PFSK-1 (cell line): ENCODE measurements at regions not wholly inside any gene's neighbourhood (a gene's known extent, or its start where the extent isn't known, plus 50 kb on each side); places are given as distances from the start of the nearest gene placed in this dataset.

Experiments used
- FOXP2 ChIP-seq: optimal IDR thresholded peaks from 2 replicates; pipeline ENCODE3; 2011; ENCODE audit warnings: borderline replicate concordance, control low read depth, inconsistent platforms; ENCODE audit not compliant: insufficient read depth; ENCODE audit errors: extremely low read length, extremely low read depth
- POLR2AphosphoS5 ChIP-seq: IDR thresholded peaks from 2 replicates; pipeline ENCODE4 v1.6.1; 2012; ENCODE audit warnings: low read depth, mild to moderate bottlenecking, control low read depth, low read length, moderate library complexity
- REST ChIP-seq, 2 experiments: IDR thresholded peaks; 2 replicates each; pipeline versions ENCODE4 v1.6.1 to v1.8.0; 2011 to 2012; ENCODE audit warnings: low read depth in 2 of 2, low read length in 2 of 2, control low read depth in 1 of 2, inconsistent platforms in 1 of 2, mild to moderate bottlenecking in 1 of 2, moderate library complexity in 1 of 2; ENCODE audit not compliant: insufficient read depth in 1 of 2
- SIN3A ChIP-seq: IDR thresholded peaks from 2 replicates; pipeline ENCODE4 v1.6.1; 2012; ENCODE audit warnings: mild to moderate bottlenecking, low read length, moderate library complexity, borderline replicate concordance; ENCODE audit not compliant: insufficient read depth
- TAF1 ChIP-seq: IDR thresholded peaks from 2 replicates; pipeline ENCODE4 v1.6.1; 2012; ENCODE audit warnings: low read length, control low read depth, borderline replicate concordance; ENCODE audit not compliant: insufficient read depth

GRCh38 chr11:120061036-120061760, 76.7 kb downstream of the TRIM29 start:
- TF ChIP-seq TAF1 (no peak), REST (IDR thresholded peaks at IDR 0.05; ENCODE audit: insufficient read depth in 1 of 2, low read depth in 2 of 2, low read length in 2 of 2) (no peak), SIN3A (no peak), FOXP2 (no peak), POLR2AphosphoS5 (no peak)

GRCh38 chr11:120060512-120060911, 77.4 kb downstream of the TRIM29 start:
- TF ChIP-seq FOXP2 (no peak), SIN3A (no peak), REST (IDR thresholded peaks at IDR 0.05; ENCODE audit: insufficient read depth in 1 of 2, low read depth in 2 of 2, low read length in 2 of 2) (no peak), TAF1 (no peak), POLR2AphosphoS5 (no peak)

GRCh38 chr11:120058931-120059330, 79.0 kb downstream of the TRIM29 start:
- no peak for TF ChIP-seq REST (IDR thresholded peaks at IDR 0.05; ENCODE audit: insufficient read depth in 1 of 2, low read depth in 2 of 2, low read length in 2 of 2)
- no peak for TF ChIP-seq TAF1
- no peak for TF ChIP-seq FOXP2
- no peak for TF ChIP-seq POLR2AphosphoS5
- no peak for TF ChIP-seq SIN3A

- TF ChIP-seq POLR2AphosphoS5 (no peak), SIN3A (no peak), REST (IDR thresholded peaks at IDR 0.05; ENCODE audit: insufficient read depth in 1 of 2, low read depth in 2 of 2, low read length in 2 of 2) (no peak), TAF1 (no peak), FOXP2 (no peak)
Observed at GRCh38 chr11:120057595-120058581, 80.0 kb downstream of the TRIM29 start.
